Epithelial cell of esophagus (primary cell): ENCODE measurements at regions not wholly inside any gene's neighbourhood (a gene's known extent, or its start where the extent isn't known, plus 50 kb on each side); places are given as distances from the start of the nearest gene placed in this dataset.

Source experiments
- DNase-seq: peaks from one replicate; pipeline ENCODE4 v3.0.0; 2010; ENCODE audit warnings: low read depth
- H3K4me3 ChIP-seq: 2 replicates; pipeline ENCODE4 v1.5.1; 2011; ENCODE audit warnings: mild to moderate bottlenecking, low read length, control low read depth
- CTCF ChIP-seq: IDR thresholded peaks from 2 replicates; pipeline ENCODE4 v1.5.1; 2011; ENCODE audit warnings: low read depth, mild to moderate bottlenecking, low read length, control low read depth, inconsistent platforms; ENCODE audit not compliant: insufficient read depth; ENCODE audit errors: missing control alignments

GRCh38 chr13:89755729-89756492, 1591.6 kb upstream of the MIR17HG start:
- no peak for DNase-seq
- no peak overlapping the region for H3K4me3 ChIP-seq
- no peak for TF ChIP-seq CTCF

- peak; percentile 62 for DNase-seq
- no peak for TF ChIP-seq CTCF
- no peak overlapping the region for H3K4me3 ChIP-seq
Measured at GRCh38 chr13:89763005-89763404, 1584.5 kb upstream of the MIR17HG start.

GRCh38 chr13:89783221-89783755, 1564.2 kb upstream of the MIR17HG start:
- no peak for DNase-seq
- TF ChIP-seq CTCF = no peak
- no peak overlapping the region for H3K4me3 ChIP-seq

GRCh38 chr13:89784161-89784809, 1563.2 kb upstream of the MIR17HG start:
- TF ChIP-seq CTCF = no peak
- no peak overlapping the region for H3K4me3 ChIP-seq
- DNase-seq = no peak

- DNase-seq = no peak
- no peak for TF ChIP-seq CTCF
- no peak overlapping the region for H3K4me3 ChIP-seq
Measured at GRCh38 chr13:89786531-89786930, 1561.0 kb upstream of the MIR17HG start.

- no peak overlapping the region for H3K4me3 ChIP-seq
- DNase-seq = no peak
- no peak for TF ChIP-seq CTCF
Measured at GRCh38 chr13:89790696-89791095, 1556.8 kb upstream of the MIR17HG start.
